H1 (cell line): ENCODE measurements at regions not wholly inside any gene's neighbourhood (a gene's known extent, or its start where the extent isn't known, plus 50 kb on each side); places are given as distances from the start of the nearest gene placed in this dataset.

ENCODE experiments used
- CTCF ChIA-PET: fragments of 300-600 bp; sonication (Branson Sonifier 250); formaldehyde crosslinking; loops from one replicate; lab custom pipeline; 2021; ENCODE audit not compliant: partially characterized antibody; lab: Charles Lee
- POLR2A ChIA-PET: fragments of 300-600 bp; sonication (Branson Sonifier 250); formaldehyde crosslinking; loops from one replicate; lab custom pipeline; 2021; ENCODE audit warnings: inconsistent platforms; ENCODE audit not compliant: partially characterized antibody; lab: Charles Lee
- DNase-seq, 2 experiments: peaks; one replicate each; pipeline versions ENCODE4 v3.0.0 to v3.0.0-alpha.2; 2010 to 2022; ENCODE audit warnings: low spot score in 2 of 2, low read depth in 1 of 2, mixed read lengths in 1 of 2
- FAIRE-seq: peaks from 2 replicates; lab custom pipeline; 2011; peaks lifted over from hg19 to GRCh38; lab: Jason Lieb, UNC
- H2AFZ ChIP-seq: 2 replicates; pipeline ENCODE4 v1.8.1; 2012; ENCODE audit warnings: low read length, inconsistent platforms
- H2AK5ac ChIP-seq: 2 replicates; pipeline ENCODE4 v1.6.1; 2013; ENCODE audit warnings: low read depth, low read length
- H2BK120ac ChIP-seq: replicated peaks from 2 replicates; pipeline ENCODE3; 2013; ENCODE audit warnings: low read depth, low read length, inconsistent platforms
- H2BK12ac ChIP-seq: 2 replicates; pipeline ENCODE4 v1.6.1; 2013; ENCODE audit warnings: low read depth, low read length
- H2BK15ac ChIP-seq: 2 replicates; pipeline ENCODE4 v1.6.1; 2013; ENCODE audit warnings: low read length
- H2BK20ac ChIP-seq: 2 replicates; pipeline ENCODE4 v1.6.1; 2013; ENCODE audit warnings: low read length
- H2BK5ac ChIP-seq: 2 replicates; pipeline ENCODE4 v1.6.1; 2013; ENCODE audit warnings: low read depth, low read length
- H3K14ac ChIP-seq: 2 replicates; pipeline ENCODE4 v1.6.1; 2013; ENCODE audit warnings: inconsistent platforms; ENCODE audit not compliant: insufficient read length
- H3K18ac ChIP-seq: 2 replicates; pipeline ENCODE4 v1.6.1; 2013; ENCODE audit warnings: low read length; ENCODE audit errors: extremely low read depth
- H3K23ac ChIP-seq: 2 replicates; pipeline ENCODE4 v1.6.1; 2013; ENCODE audit warnings: inconsistent platforms; ENCODE audit not compliant: insufficient read length
- H3K23me2 ChIP-seq: 2 replicates; pipeline ENCODE4 v1.6.1; 2013; ENCODE audit warnings: low read depth, low read length
- H3K27ac ChIP-seq: 2 replicates; pipeline ENCODE4 v1.6.1; 2011; ENCODE audit warnings: low read depth, low read length, inconsistent platforms
- H3K27me3 ChIP-seq, 4 experiments: replicated peaks in 1 of 4; 1 replicate in 1 of 4; 2 replicates in 3 of 4; pipeline versions ENCODE4 v1.6.1 to v1.8.1; 2011 to 2013; ENCODE audit warnings: low read length in 3 of 4, mild to moderate bottlenecking in 3 of 4, inconsistent platforms in 2 of 4, mixed read lengths in 2 of 4, moderate library complexity in 1 of 4; ENCODE audit not compliant: control insufficient read depth in 3 of 4, insufficient read depth in 3 of 4; ENCODE audit errors: extremely low read depth in 1 of 4
- H3K36me3 ChIP-seq, 4 experiments: 2 replicates each; pipeline versions ENCODE4 v1.6.1 to v1.8.1; 2011 to 2013; ENCODE audit warnings: mild to moderate bottlenecking in 4 of 4, low read length in 3 of 4, moderate library complexity in 2 of 4, control low read depth in 1 of 4, inconsistent platforms in 1 of 4; ENCODE audit not compliant: insufficient read depth in 4 of 4, control insufficient read depth in 2 of 4
- H3K4ac ChIP-seq: replicated peaks from 2 replicates; pipeline ENCODE3; 2013; ENCODE audit warnings: low read length, low read depth, mixed read lengths, inconsistent platforms; ENCODE audit not compliant: insufficient read length
- H3K4me1 ChIP-seq, 4 experiments: replicated peaks in 1 of 4; 1 replicate in 1 of 4; 2 replicates in 3 of 4; pipeline versions ENCODE4 v1.6.1 to v1.8.1; 2011 to 2013; ENCODE audit warnings: low read length in 3 of 4, inconsistent platforms in 2 of 4, mixed read lengths in 1 of 4; ENCODE audit not compliant: insufficient read depth in 4 of 4, control insufficient read depth in 3 of 4
- H3K4me2 ChIP-seq, 2 experiments: 2 replicates each; pipeline versions ENCODE4 v1.6.1 to v1.8.1; 2011 to 2013; ENCODE audit warnings: low read depth in 2 of 2, low read length in 2 of 2, control low read depth in 1 of 2, inconsistent platforms in 1 of 2, mild to moderate bottlenecking in 1 of 2; ENCODE audit not compliant: insufficient read depth in 1 of 2
- H3K4me3 ChIP-seq, 4 experiments: fragments of 200-600, 300-600 bp in 1 of 4; sonication (generic), shearing (Covaris generic), sonication (Bioruptor Twin) in 1 of 4; 2 replicates each; pipeline versions ENCODE4 v1.5.1 to v1.8.1; 2011 to 2016; ENCODE audit warnings: low read length in 4 of 4, low read depth in 3 of 4, control low read depth in 2 of 4, inconsistent platforms in 2 of 4, mild to moderate bottlenecking in 2 of 4, mixed read lengths in 1 of 4, moderate library complexity in 1 of 4; ENCODE audit not compliant: insufficient read depth in 2 of 4; ENCODE audit errors: extremely low read depth in 1 of 4
- H3K56ac ChIP-seq: replicated peaks from 2 replicates; pipeline ENCODE3; 2013; ENCODE audit warnings: low read depth, mild to moderate bottlenecking, mixed read lengths, low read length, inconsistent platforms; ENCODE audit not compliant: insufficient read length
- H3K79me1 ChIP-seq: 2 replicates; pipeline ENCODE4 v1.6.1; 2013; ENCODE audit warnings: low read depth, low read length, control low read depth
- H3K79me2 ChIP-seq, 2 experiments: 2 replicates each; pipeline versions ENCODE4 v1.6.1 to v1.8.1; 2012 to 2013; ENCODE audit warnings: low read length in 2 of 2, mild to moderate bottlenecking in 2 of 2, inconsistent platforms in 1 of 2; ENCODE audit not compliant: insufficient read depth in 2 of 2, control insufficient read depth in 1 of 2
- H3K9ac ChIP-seq, 4 experiments: replicated peaks in 1 of 4; 1 replicate in 1 of 4; 2 replicates in 3 of 4; pipeline versions ENCODE4 v1.6.1 to v1.8.1; 2011 to 2013; ENCODE audit warnings: low read depth in 3 of 4, low read length in 3 of 4, control low read depth in 2 of 4, mild to moderate bottlenecking in 2 of 4, moderate library complexity in 2 of 4, inconsistent platforms in 1 of 4; ENCODE audit errors: extremely low read depth in 1 of 4
- H3K9me3 ChIP-seq, 2 experiments: 2 replicates each; pipeline versions ENCODE4 v1.6.1 to v1.8.1; 2012 to 2013; ENCODE audit warnings: mild to moderate bottlenecking in 2 of 2, moderate library complexity in 2 of 2, control low read depth in 1 of 2, inconsistent platforms in 1 of 2, low read depth in 1 of 2, low read length in 1 of 2, mixed read lengths in 1 of 2; ENCODE audit not compliant: insufficient read depth in 2 of 2
- H4K20me1 ChIP-seq, 2 experiments: replicated peaks in 1 of 2; 2 replicates each; pipeline versions ENCODE3 to v1.8.1; 2011 to 2013; ENCODE audit warnings: inconsistent platforms in 2 of 2, low read length in 2 of 2, mild to moderate bottlenecking in 1 of 2; ENCODE audit not compliant: insufficient read depth in 2 of 2, control insufficient read depth in 1 of 2
- H4K5ac ChIP-seq: 2 replicates; pipeline ENCODE4 v1.6.1; 2013; ENCODE audit warnings: low read length, low read depth, mixed read lengths, inconsistent platforms; ENCODE audit not compliant: insufficient read length
- H4K8ac ChIP-seq: 2 replicates; pipeline ENCODE4 v1.8.0; 2013; ENCODE audit warnings: mild to moderate bottlenecking, moderate library complexity, low read length, inconsistent platforms; ENCODE audit not compliant: insufficient read depth; ENCODE audit errors: extremely low read depth
- H4K91ac ChIP-seq: replicated peaks from 2 replicates; pipeline ENCODE3; 2013; ENCODE audit warnings: low read length, mixed read lengths, inconsistent platforms; ENCODE audit not compliant: insufficient read length
- BRCA1 ChIP-seq: IDR thresholded peaks from 2 replicates; pipeline ENCODE4 v1.6.1; 2012; ENCODE audit warnings: low read depth, low read length, improper control_type of control experiment
- HDAC2 ChIP-seq, 2 experiments: fragments of 300-600 bp in 1 of 2; sonication (generic) in 1 of 2; IDR thresholded peaks; 2 replicates each; pipeline ENCODE4 v1.6.1; 2011 to 2012; ENCODE audit warnings: low read depth in 2 of 2, low read length in 2 of 2, mild to moderate bottlenecking in 2 of 2, moderate library complexity in 2 of 2, borderline replicate concordance in 1 of 2, inconsistent platforms in 1 of 2
- TAF7 ChIP-seq: optimal IDR thresholded peaks from 2 replicates; pipeline ENCODE3; 2011; ENCODE audit warnings: low read depth, mild to moderate bottlenecking, inconsistent platforms, low read length, moderate library complexity, borderline replicate concordance

DNA sequence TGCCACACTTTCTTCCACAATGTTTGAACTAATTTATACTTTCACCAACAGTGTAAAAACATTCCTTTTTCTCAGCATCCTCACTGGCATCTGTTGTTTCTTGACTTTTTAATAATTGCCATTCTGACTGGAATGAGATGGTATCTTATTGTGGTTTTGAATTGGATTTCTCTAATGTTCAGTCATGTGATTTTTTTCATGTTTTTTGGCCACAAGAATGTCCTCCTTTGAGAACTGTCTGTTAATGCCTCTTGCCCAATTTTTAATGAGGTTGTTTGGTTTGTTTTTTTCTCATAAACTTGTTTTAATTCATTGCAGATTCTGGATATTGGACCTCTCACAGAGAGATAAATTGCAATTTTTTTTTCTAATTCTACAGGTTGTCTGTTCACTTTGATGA, 1195.2 kb downstream of the TECRL start:
- DNase-seq (no peak), FAIRE-seq (no peak)
- Histone ChIP-seq H2BK12ac (no peak overlapping the region), H2BK5ac (no peak overlapping the region), H3K79me1 (no peaks in the 10 kb centered on the region), H3K4me3 (no peak overlapping the region), H3K14ac (no peak overlapping the region), H3K27ac (no peak overlapping the region), H4K5ac (no peak overlapping the region), H3K23ac (no peak overlapping the region), H2BK15ac (no peak overlapping the region), H2BK20ac (no peak overlapping the region), H3K9ac (no peak overlapping the region), H3K4ac (no peak overlapping the region), H3K4me2 (no peak overlapping the region), H2BK120ac (no peak overlapping the region), H3K4me1 (no peaks in the 10 kb centered on the region; a peak in 2 of 7 replicates), H4K8ac (no peak overlapping the region), H2AK5ac (no peak overlapping the region), H4K20me1 (no peaks in the 10 kb centered on the region), H3K27me3 (no peaks in the 10 kb centered on the region), H3K18ac (no peak overlapping the region), H4K91ac (no peak overlapping the region), H3K23me2 (no peaks in the 10 kb centered on the region), H3K79me2 (no peaks in the 10 kb centered on the region), H3K9me3 (no peaks in the 10 kb centered on the region), H2AFZ (no peak overlapping the region), H3K36me3 (no peaks in the 10 kb centered on the region), H3K56ac (no peak overlapping the region)
- POLR2A ChIA-PET, result no interaction called here
- CTCF ChIA-PET, result no interaction called here
- TF ChIP-seq BRCA1 (no peak), HDAC2 (IDR thresholded peaks at IDR 0.05; ENCODE audit: borderline replicate concordance in 1 of 2, low read depth in 2 of 2, low read length in 2 of 2) (no peak), TAF7 (no peak)
